ENCODE measurements at regions not wholly inside any gene's neighbourhood (a gene's known extent, or its start where the extent isn't known, plus 50 kb on each side); places are given as distances from the start of the nearest gene placed in this dataset.

- DNase-seq (no peak), FAIRE-seq (no peak)
- intact Hi-C loops (cut with DNase I): no loop called here
- no peaks in the 10 kb centered on the region for H3K9me3 ChIP-seq (ENCODE audit: control insufficient read depth in 2 of 3, insufficient read depth in 1 of 3, low read length in 3 of 3)
- H3K36me3 ChIP-seq (ENCODE audit: control insufficient read depth in 2 of 3, insufficient read depth in 3 of 3, low read length in 3 of 3): no peaks in the 10 kb centered on the region
- H3K9ac ChIP-seq (ENCODE audit: low read length in 3 of 3): no peak overlapping the region
- no peak overlapping the region for H3K27ac ChIP-seq (ENCODE audit: low read depth in 2 of 2, low read length in 2 of 2)
- H3K4me3 ChIP-seq (ENCODE audit: low read length in 3 of 3): no peak overlapping the region
- TF ChIP-seq, protein P1, sequence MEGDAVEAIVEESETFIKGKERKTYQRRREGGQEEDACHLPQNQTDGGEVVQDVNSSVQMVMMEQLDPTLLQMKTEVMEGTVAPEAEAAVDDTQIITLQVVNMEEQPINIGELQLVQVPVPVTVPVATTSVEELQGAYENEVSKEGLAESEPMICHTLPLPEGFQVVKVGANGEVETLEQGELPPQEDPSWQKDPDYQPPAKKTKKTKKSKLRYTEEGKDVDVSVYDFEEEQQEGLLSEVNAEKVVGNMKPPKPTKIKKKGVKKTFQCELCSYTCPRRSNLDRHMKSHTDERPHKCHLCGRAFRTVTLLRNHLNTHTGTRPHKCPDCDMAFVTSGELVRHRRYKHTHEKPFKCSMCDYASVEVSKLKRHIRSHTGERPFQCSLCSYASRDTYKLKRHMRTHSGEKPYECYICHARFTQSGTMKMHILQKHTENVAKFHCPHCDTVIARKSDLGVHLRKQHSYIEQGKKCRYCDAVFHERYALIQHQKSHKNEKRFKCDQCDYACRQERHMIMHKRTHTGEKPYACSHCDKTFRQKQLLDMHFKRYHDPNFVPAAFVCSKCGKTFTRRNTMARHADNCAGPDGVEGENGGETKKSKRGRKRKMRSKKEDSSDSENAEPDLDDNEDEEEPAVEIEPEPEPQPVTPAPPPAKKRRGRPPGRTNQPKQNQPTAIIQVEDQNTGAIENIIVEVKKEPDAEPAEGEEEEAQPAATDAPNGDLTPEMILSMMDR (IDR thresholded peaks at IDR 0.05; ENCODE audit: borderline replicate concordance, extremely low read depth, insufficient read depth): no peak
- no peaks in the 10 kb centered on the region for H3K4me1 ChIP-seq (ENCODE audit: control insufficient read depth in 2 of 3, insufficient read depth in 2 of 3, low read depth in 1 of 3, low read length in 3 of 3)
- no peaks in the 10 kb centered on the region for H3K27me3 ChIP-seq (ENCODE audit: control insufficient read depth, insufficient read depth, low read length)
Measured at GRCh38 chr4:129230846-129231245, 134.9 kb downstream of the C4orf33 start.

- H3K4me3 ChIP-seq (ENCODE audit: low read length in 3 of 3): no peak overlapping the region
- no peak for FAIRE-seq
Measured at GRCh38 chr4:129231945-129232588, 136.1 kb downstream of the C4orf33 start.

DNA sequence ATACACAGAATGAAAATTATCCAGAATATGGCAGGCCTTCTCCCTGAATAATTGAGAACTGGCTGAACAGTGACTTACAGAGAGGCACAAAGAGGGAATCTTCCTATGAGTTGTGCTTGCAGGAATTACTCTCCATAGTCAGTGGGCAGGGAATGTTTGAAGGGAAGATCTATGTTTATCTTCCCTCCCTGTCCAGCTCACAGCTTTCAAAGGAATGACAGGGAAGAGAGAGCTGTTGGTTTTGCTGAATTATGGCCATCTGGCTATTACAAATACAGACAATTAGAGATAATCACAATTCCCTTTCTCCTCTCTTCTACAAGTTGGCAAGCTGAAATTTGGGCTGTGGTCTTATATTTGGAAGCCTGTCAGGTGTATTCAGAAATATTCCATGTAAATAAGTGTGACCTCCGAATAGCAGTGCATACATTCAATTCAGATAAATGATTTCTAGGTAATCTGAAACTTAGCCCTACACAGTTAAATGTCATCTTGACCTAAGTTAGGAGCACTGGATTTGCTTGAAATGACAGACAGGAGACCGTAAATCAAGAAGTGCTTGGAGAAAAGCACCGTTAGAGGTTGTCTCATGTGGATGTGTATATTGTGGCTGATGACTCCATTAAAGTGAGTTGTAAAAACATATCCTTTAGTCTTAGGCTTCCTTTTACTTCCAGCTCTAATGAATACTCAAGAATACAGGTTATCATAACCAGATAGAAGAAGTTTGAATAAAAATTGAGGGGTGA, 136.8 kb downstream of the C4orf33 start:
- intact Hi-C loops (cut with DNase I): no loop called here
- Histone ChIP-seq H3K9me3 (ENCODE audit: control insufficient read depth in 2 of 3, insufficient read depth in 1 of 3, low read length in 3 of 3) (no peaks in the 10 kb centered on the region), H3K27me3 (ENCODE audit: control insufficient read depth, insufficient read depth, low read length) (no peaks in the 10 kb centered on the region), H3K4me3 (ENCODE audit: low read length in 3 of 3) (no peak overlapping the region), H3K36me3 (ENCODE audit: control insufficient read depth in 2 of 3, insufficient read depth in 3 of 3, low read length in 3 of 3) (no peaks in the 10 kb centered on the region), H3K4me1 (ENCODE audit: control insufficient read depth in 2 of 3, insufficient read depth in 2 of 3, low read depth in 1 of 3, low read length in 3 of 3) (no peaks in the 10 kb centered on the region), H3K9ac (ENCODE audit: low read length in 3 of 3) (no peak overlapping the region), H3K27ac (ENCODE audit: low read depth in 2 of 2, low read length in 2 of 2) (no peak overlapping the region)
- TF ChIP-seq, protein P1 (IDR thresholded peaks at IDR 0.05; ENCODE audit: borderline replicate concordance, extremely low read depth, insufficient read depth): no peak
- DNase-seq (peak in 3 of 5 donors; percentile 18 to 77 (median 72)), FAIRE-seq (no peak)

More at GRCh38 chr4:129231945-129232588, 136.1 kb downstream of the C4orf33 start:
- H3K4me1 ChIP-seq (ENCODE audit: control insufficient read depth in 2 of 3, insufficient read depth in 2 of 3, low read depth in 1 of 3, low read length in 3 of 3): no peaks in the 10 kb centered on the region
- TF ChIP-seq, protein P1 (IDR thresholded peaks at IDR 0.05; ENCODE audit: borderline replicate concordance, extremely low read depth, insufficient read depth): no peak
- intact Hi-C loops (cut with DNase I): no loop called here
- no peaks in the 10 kb centered on the region for H3K27me3 ChIP-seq (ENCODE audit: control insufficient read depth, insufficient read depth, low read length)
- no peaks in the 10 kb centered on the region for H3K9me3 ChIP-seq (ENCODE audit: control insufficient read depth in 2 of 3, insufficient read depth in 1 of 3, low read length in 3 of 3)
- H3K9ac ChIP-seq (ENCODE audit: low read length in 3 of 3): no peak overlapping the region
- no peaks in the 10 kb centered on the region for H3K36me3 ChIP-seq (ENCODE audit: control insufficient read depth in 2 of 3, insufficient read depth in 3 of 3, low read length in 3 of 3)
- no peak for DNase-seq
- no peak overlapping the region for H3K27ac ChIP-seq (ENCODE audit: low read depth in 2 of 2, low read length in 2 of 2)

Data from kidney (tissue), 13 donors.